ENCODE measurements at regions not wholly inside any gene's neighbourhood (a gene's known extent, or its start where the extent isn't known, plus 50 kb on each side); places are given as distances from the start of the nearest gene placed in this dataset.

- Mint-ChIP-seq H3K9me3 (ENCODE audit: low read depth) (no peaks in the 10 kb centered on the region), H3K36me3 (ENCODE audit: low read depth) (no peaks in the 10 kb centered on the region), H3K27me3 (ENCODE audit: low read depth) (no peaks in the 10 kb centered on the region), H3K27ac (ENCODE audit: unreplicated experiment) (no peak overlapping the region), H3K4me3 (ENCODE audit: unreplicated experiment) (no peak overlapping the region), H3K4me1 (ENCODE audit: low read depth) (peaks cover 9% of the 10 kb centered on the region)
- DNase-seq (ENCODE audit: low spot score), result no peak
- TF ChIP-seq CTCF (IDR thresholded peaks at IDR 0.05), result no peak
These were observed 58.4 kb upstream of the ACKR3 start for GRCh38 chr2:236511266-236511665.

GRCh38 chr2:236512267-236512666 is 57.4 kb upstream of the ACKR3 start:
- TF ChIP-seq CTCF (IDR thresholded peaks at IDR 0.05), result no peak
- no peaks in the 10 kb centered on the region for H3K9me3 Mint-ChIP-seq (ENCODE audit: low read depth)
- H3K36me3 Mint-ChIP-seq (ENCODE audit: low read depth), result no peaks in the 10 kb centered on the region
- no peak overlapping the region for H3K4me3 Mint-ChIP-seq (ENCODE audit: unreplicated experiment)
- no peaks in the 10 kb centered on the region for H3K27me3 Mint-ChIP-seq (ENCODE audit: low read depth)
- H3K4me1 Mint-ChIP-seq (ENCODE audit: low read depth), result peaks cover 9% of the 10 kb centered on the region
- H3K27ac Mint-ChIP-seq (ENCODE audit: unreplicated experiment), result no peak overlapping the region
- DNase-seq (ENCODE audit: low spot score), result no peak

GRCh38 chr2:236512902-236513435 is 56.7 kb upstream of the ACKR3 start:
- Mint-ChIP-seq H3K36me3 (ENCODE audit: low read depth) (no peaks in the 10 kb centered on the region), H3K9me3 (ENCODE audit: low read depth) (no peaks in the 10 kb centered on the region), H3K4me1 (ENCODE audit: low read depth) (peaks cover 13% of the 10 kb centered on the region), H3K27me3 (ENCODE audit: low read depth) (no peaks in the 10 kb centered on the region), H3K27ac (ENCODE audit: unreplicated experiment) (no peak overlapping the region), H3K4me3 (ENCODE audit: unreplicated experiment) (no peak overlapping the region)
- peak; percentile 92 for TF ChIP-seq CTCF (IDR thresholded peaks at IDR 0.05)
- no peak for DNase-seq (ENCODE audit: low spot score)

GRCh38 chr2:236513956-236514355 is 55.7 kb upstream of the ACKR3 start:
- Mint-ChIP-seq H3K36me3 (ENCODE audit: low read depth) (no peaks in the 10 kb centered on the region), H3K27me3 (ENCODE audit: low read depth) (no peaks in the 10 kb centered on the region), H3K27ac (ENCODE audit: unreplicated experiment) (no peak overlapping the region), H3K4me1 (ENCODE audit: low read depth) (peaks cover 16% of the 10 kb centered on the region), H3K9me3 (ENCODE audit: low read depth) (no peaks in the 10 kb centered on the region), H3K4me3 (ENCODE audit: unreplicated experiment) (no peak overlapping the region)
- DNase-seq (ENCODE audit: low spot score), result no peak
- no peak for TF ChIP-seq CTCF (IDR thresholded peaks at IDR 0.05)

GRCh38 chr2:236516708-236517107 is 52.9 kb upstream of the ACKR3 start:
- DNase-seq (ENCODE audit: low spot score), result no peak
- no peak for TF ChIP-seq CTCF (IDR thresholded peaks at IDR 0.05)
- H3K27ac Mint-ChIP-seq (ENCODE audit: unreplicated experiment), result no peak overlapping the region

More at GRCh38 chr2:236516708-236517107, 52.9 kb upstream of the ACKR3 start:
- Mint-ChIP-seq H3K9me3 (ENCODE audit: low read depth) (no peaks in the 10 kb centered on the region), H3K36me3 (ENCODE audit: low read depth) (no peaks in the 10 kb centered on the region), H3K27me3 (ENCODE audit: low read depth) (no peaks in the 10 kb centered on the region), H3K4me1 (ENCODE audit: low read depth) (peaks cover 16% of the 10 kb centered on the region), H3K4me3 (ENCODE audit: unreplicated experiment) (no peak overlapping the region)
